ENCODE measurements at regions not wholly inside any gene's neighbourhood (a gene's known extent, or its start where the extent isn't known, plus 50 kb on each side); places are given as distances from the start of the nearest gene placed in this dataset.
A peak's percentile ranks its signal among the peaks of the same experiment; 100 is the strongest.

DNA sequence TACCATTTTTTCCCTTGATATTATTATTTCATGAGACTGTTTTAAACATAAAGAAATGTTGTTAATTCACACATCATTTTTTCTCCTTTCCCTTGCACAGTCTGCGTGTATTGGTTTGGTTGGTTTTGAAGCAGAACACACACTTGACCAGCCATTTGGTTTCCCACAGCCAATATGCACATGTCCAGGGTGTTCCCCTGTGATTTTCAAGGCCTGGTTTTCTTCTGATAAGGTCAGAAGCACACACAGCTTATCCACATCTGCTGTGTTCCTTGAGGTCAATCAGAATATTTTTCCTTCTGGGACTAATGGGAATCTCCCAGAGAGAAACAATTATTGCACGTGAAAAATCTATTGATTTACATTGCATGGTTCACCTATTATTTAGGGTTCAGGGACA is 103.2 kb upstream of the EFEMP1 start:
- Mint-ChIP-seq H3K4me3 (ENCODE audit: unreplicated experiment) (no peak overlapping the region), H3K4me1 (ENCODE audit: unreplicated experiment) (peaks cover 38% of the 10 kb centered on the region), H3K27me3 (ENCODE audit: unreplicated experiment) (peaks cover 4% of the 10 kb centered on the region), H3K36me3 (ENCODE audit: low read depth, unreplicated experiment) (no peaks in the 10 kb centered on the region), H3K9me3 (ENCODE audit: unreplicated experiment) (no peaks in the 10 kb centered on the region), H3K27ac (ENCODE audit: unreplicated experiment) (peak overlapping the region; percentile 67)
- TF ChIP-seq, protein P1, sequence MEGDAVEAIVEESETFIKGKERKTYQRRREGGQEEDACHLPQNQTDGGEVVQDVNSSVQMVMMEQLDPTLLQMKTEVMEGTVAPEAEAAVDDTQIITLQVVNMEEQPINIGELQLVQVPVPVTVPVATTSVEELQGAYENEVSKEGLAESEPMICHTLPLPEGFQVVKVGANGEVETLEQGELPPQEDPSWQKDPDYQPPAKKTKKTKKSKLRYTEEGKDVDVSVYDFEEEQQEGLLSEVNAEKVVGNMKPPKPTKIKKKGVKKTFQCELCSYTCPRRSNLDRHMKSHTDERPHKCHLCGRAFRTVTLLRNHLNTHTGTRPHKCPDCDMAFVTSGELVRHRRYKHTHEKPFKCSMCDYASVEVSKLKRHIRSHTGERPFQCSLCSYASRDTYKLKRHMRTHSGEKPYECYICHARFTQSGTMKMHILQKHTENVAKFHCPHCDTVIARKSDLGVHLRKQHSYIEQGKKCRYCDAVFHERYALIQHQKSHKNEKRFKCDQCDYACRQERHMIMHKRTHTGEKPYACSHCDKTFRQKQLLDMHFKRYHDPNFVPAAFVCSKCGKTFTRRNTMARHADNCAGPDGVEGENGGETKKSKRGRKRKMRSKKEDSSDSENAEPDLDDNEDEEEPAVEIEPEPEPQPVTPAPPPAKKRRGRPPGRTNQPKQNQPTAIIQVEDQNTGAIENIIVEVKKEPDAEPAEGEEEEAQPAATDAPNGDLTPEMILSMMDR (IDR thresholded peaks at IDR 0.05; ENCODE audit: unreplicated experiment): no peak
- no peak for DNase-seq (ENCODE audit: low spot score)

DNA sequence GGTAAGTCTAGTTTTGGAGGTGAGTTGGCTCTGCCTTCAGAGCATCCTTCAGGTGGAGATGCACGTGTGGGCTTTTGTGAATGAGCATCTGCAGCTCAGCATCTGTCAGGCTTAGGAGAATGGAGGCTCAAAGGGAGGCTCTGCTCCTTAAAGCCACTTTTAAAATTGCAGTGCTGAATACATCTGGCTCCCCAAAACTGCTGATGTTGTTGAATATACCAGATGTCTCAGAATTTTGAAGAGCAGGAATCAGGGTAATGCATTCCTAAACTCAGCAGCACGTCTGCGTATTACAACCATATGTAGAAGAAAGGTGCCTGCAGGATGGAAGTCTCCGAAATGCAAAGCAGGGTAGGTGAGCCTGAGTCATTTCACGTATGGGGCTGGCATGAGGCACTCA is 106.5 kb upstream of the EFEMP1 start:
- H3K4me3 Mint-ChIP-seq (ENCODE audit: unreplicated experiment): no peak overlapping the region
- peaks cover 27% of the 10 kb centered on the region for H3K4me1 Mint-ChIP-seq (ENCODE audit: unreplicated experiment)
- H3K36me3 Mint-ChIP-seq (ENCODE audit: low read depth, unreplicated experiment): no peaks in the 10 kb centered on the region
- no peak overlapping the region for H3K27ac Mint-ChIP-seq (ENCODE audit: unreplicated experiment)
- peaks cover 2% of the 10 kb centered on the region for H3K27me3 Mint-ChIP-seq (ENCODE audit: unreplicated experiment)
- TF ChIP-seq, protein P1 (IDR thresholded peaks at IDR 0.05; ENCODE audit: unreplicated experiment): no peak
- H3K9me3 Mint-ChIP-seq (ENCODE audit: unreplicated experiment): no peaks in the 10 kb centered on the region
- DNase-seq (ENCODE audit: low spot score): no peak

DNA sequence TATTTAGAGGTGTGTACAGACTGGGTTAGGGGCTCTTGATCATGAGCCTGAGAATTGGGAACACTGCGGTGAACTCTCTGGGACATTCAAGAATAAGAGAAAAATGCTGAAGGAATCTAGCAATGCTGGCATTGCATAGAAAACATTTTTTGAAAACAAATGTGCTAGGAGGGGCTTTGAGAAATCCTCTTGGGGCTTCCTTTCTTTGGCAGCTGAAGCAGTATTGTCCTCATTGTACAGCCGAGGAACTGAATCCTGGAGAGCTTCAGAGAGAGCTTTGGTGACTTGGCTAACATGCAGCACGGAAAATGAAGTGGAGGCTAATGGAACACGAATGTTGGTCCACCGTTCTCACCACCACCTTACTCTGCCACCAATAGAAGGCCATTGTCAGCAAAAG is 107.3 kb upstream of the EFEMP1 start:
- H3K9me3 Mint-ChIP-seq (ENCODE audit: unreplicated experiment): no peaks in the 10 kb centered on the region

DNA sequence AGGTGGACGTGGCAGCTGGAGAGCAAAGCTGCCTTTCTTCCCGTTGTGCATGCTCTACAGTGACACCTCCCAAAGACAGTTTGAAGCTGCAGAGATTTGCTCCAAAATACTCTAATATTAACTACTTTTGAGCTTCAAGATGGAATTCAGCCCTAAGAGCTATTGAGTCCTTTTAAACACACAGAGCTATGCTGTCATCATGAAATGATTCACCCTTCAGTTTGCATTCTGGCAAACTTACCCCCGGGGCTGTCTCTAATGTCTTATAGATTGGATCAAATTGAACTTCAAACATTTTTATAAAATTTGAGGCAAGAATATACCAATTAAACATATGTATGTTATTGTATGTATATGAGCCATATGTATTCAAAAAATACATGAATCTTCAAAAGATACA is 110.7 kb upstream of the EFEMP1 start:
- no peaks in the 10 kb centered on the region for H3K36me3 Mint-ChIP-seq (ENCODE audit: low read depth, unreplicated experiment)
- H3K4me3 Mint-ChIP-seq (ENCODE audit: unreplicated experiment): no peak overlapping the region
- H3K27ac Mint-ChIP-seq (ENCODE audit: unreplicated experiment): no peak overlapping the region
- H3K27me3 Mint-ChIP-seq (ENCODE audit: unreplicated experiment): peaks cover 2% of the 10 kb centered on the region
- peaks cover 12% of the 10 kb centered on the region for H3K4me1 Mint-ChIP-seq (ENCODE audit: unreplicated experiment)
- H3K9me3 Mint-ChIP-seq (ENCODE audit: unreplicated experiment): no peaks in the 10 kb centered on the region
- TF ChIP-seq, protein P1 (IDR thresholded peaks at IDR 0.05; ENCODE audit: unreplicated experiment): no peak
- no peak for DNase-seq (ENCODE audit: low spot score)

More for the DNA sequence above, 107.3 kb upstream of the EFEMP1 start:
- Mint-ChIP-seq H3K27me3 (ENCODE audit: unreplicated experiment) (peaks cover 2% of the 10 kb centered on the region), H3K27ac (ENCODE audit: unreplicated experiment) (no peak overlapping the region), H3K4me3 (ENCODE audit: unreplicated experiment) (no peak overlapping the region), H3K36me3 (ENCODE audit: low read depth, unreplicated experiment) (no peaks in the 10 kb centered on the region), H3K4me1 (ENCODE audit: unreplicated experiment) (peaks cover 18% of the 10 kb centered on the region)
- DNase-seq (ENCODE audit: low spot score): no peak
- TF ChIP-seq, protein P1 (IDR thresholded peaks at IDR 0.05; ENCODE audit: unreplicated experiment): no peak

DNA sequence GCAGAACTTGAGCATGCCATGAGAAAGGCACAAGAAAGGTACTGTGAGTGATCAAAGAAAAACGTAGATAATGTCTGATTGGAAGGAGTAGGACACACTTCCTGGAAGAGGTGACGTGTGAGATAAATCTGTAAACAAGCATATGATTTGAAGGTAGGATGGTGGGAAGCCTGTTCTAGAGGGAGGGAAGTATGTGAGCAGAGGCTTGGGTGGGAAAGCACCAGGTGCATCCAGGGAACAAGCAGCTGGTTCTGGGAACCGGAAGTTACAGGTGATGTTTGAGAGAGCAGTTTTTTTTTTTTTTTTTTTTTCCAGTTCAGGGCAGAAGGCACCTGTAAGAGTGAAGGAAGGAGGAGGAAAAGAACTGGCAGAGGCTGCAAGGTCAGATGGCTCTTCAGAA is 116.6 kb upstream of the EFEMP1 start:
- Mint-ChIP-seq H3K4me3 (ENCODE audit: unreplicated experiment) (no peak overlapping the region), H3K4me1 (ENCODE audit: unreplicated experiment) (peaks cover 10% of the 10 kb centered on the region), H3K36me3 (ENCODE audit: low read depth, unreplicated experiment) (no peaks in the 10 kb centered on the region), H3K27ac (ENCODE audit: unreplicated experiment) (no peak overlapping the region), H3K9me3 (ENCODE audit: unreplicated experiment) (no peaks in the 10 kb centered on the region), H3K27me3 (ENCODE audit: unreplicated experiment) (no peaks in the 10 kb centered on the region)
- TF ChIP-seq, protein P1 (IDR thresholded peaks at IDR 0.05; ENCODE audit: unreplicated experiment): no peak
- no peak for DNase-seq (ENCODE audit: low spot score)
